ENCODE measurements at regions not wholly inside any gene's neighbourhood (a gene's known extent, or its start where the extent isn't known, plus 50 kb on each side); places are given as distances from the start of the nearest gene placed in this dataset.

DNA sequence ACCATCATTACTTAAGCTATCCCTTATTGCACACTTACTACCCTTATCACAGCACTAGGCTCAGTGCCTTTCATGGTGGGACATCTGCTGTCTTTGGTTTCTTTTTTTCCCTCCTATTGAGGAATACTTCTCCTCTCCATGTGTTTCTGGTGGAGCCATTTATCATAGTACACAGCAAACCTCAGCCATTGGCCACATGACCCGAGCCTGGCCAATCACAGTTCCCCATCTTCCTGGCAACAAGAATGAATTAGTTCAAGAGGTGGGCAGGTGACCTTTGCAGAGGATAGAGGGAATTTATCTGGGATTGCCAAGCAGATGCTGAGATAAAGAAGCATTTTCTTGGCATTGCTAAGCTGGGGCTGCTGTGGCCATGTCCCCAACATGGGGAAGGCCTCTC, 101.1 kb upstream of the ZNF618 start:
- ChIA-PET POLR2A (ENCODE audit: partially characterized antibody) (no interaction called here), CTCF (ENCODE audit: partially characterized antibody) (no interaction called here)
- H3K4me3 ChIP-seq (ENCODE audit: low read length in 2 of 2) = no peak overlapping the region
- Mint-ChIP-seq H3K9me3 (peaks cover 0 to 2% (median 0%) of the 10 kb centered on the region in 8 donors), H3K27ac (no peak overlapping the region), H3K4me1 (no peaks in the 10 kb centered on the region), H3K27me3 (peaks cover 6 to 14% of the 10 kb centered on the region in 2 donors), H3K36me3 (no peaks in the 10 kb centered on the region), H3K4me3 (no peak overlapping the region)
- no peaks in the 10 kb centered on the region for H3K27me3 ChIP-seq (ENCODE audit: insufficient read depth, low read length)
- no peaks in the 10 kb centered on the region for H3K36me3 ChIP-seq (ENCODE audit: insufficient read depth, low read length)
- no peak for DNase-seq
- H3K27ac ChIP-seq (ENCODE audit: low read depth, low read length) = no peak overlapping the region
- H3K9me3 ChIP-seq (ENCODE audit: control insufficient read depth in 1 of 2, low read length in 2 of 2) = no peaks in the 10 kb centered on the region
- intact Hi-C loops (cut with micrococcal nuclease) = no loop called here
- no peaks in the 10 kb centered on the region for H3K4me1 ChIP-seq (ENCODE audit: insufficient read depth, low read length)

DNA sequence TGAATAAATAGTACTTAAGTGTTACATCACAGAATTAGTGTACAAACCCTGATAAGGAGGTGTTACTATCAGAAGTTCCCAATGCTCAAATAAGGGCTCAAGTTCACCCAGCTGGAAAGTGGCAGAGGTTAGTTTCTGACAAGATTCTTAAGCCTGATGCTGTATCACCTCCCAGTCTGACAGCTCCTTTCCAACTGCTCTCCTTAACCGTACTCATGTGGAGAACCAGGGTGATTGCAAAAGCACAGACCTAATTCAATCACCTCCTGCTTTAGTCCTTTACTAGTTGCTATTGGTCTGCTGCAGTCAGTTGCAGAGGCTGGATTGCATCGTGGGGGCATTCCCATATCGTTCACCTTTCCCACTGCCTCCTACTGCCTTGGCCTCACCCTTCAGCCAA, 100.4 kb upstream of the ZNF618 start:
- Mint-ChIP-seq H3K27me3 (peaks cover 3 to 14% of the 10 kb centered on the region in 2 donors), H3K4me3 (no peak overlapping the region), H3K36me3 (no peaks in the 10 kb centered on the region), H3K9me3 (peaks cover 0 to 2% (median 0%) of the 10 kb centered on the region in 8 donors), H3K27ac (no peak overlapping the region), H3K4me1 (no peaks in the 10 kb centered on the region)
- POLR2A ChIA-PET (ENCODE audit: partially characterized antibody) = no interaction called here
- intact Hi-C loops (cut with micrococcal nuclease) = no loop called here
- H3K4me1 ChIP-seq (ENCODE audit: insufficient read depth, low read length) = no peaks in the 10 kb centered on the region
- H3K27ac ChIP-seq (ENCODE audit: low read depth, low read length) = no peak overlapping the region
- CTCF ChIA-PET (ENCODE audit: partially characterized antibody) = no interaction called here
- no peaks in the 10 kb centered on the region for H3K9me3 ChIP-seq (ENCODE audit: control insufficient read depth in 1 of 2, low read length in 2 of 2)
- H3K27me3 ChIP-seq (ENCODE audit: insufficient read depth, low read length) = no peaks in the 10 kb centered on the region
- no peaks in the 10 kb centered on the region for H3K36me3 ChIP-seq (ENCODE audit: insufficient read depth, low read length)
- no peak for DNase-seq
- H3K4me3 ChIP-seq (ENCODE audit: low read length in 2 of 2) = no peak overlapping the region

DNA sequence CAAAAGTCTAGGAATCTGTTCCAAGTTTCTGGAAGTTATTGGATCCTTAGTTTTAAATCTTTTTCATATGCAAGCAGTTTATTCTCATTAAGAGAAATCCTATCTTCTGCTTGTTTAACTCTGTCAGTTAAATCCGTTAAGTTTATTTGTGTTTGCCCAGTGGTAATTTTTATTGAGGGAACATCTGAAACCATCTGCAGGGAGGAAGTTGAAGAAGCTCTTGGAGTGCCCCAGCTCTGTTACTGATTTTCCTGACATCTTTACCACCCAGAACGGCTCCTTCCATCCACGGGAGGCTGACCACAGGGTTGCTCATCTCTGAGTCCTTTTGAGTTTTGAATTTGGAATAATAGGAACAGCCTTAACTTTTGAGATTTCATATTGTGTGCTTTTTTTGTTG, 99.9 kb upstream of the ZNF618 start:
- intact Hi-C loops (cut with micrococcal nuclease) = no loop called here
- no peaks in the 10 kb centered on the region for H3K4me1 Mint-ChIP-seq
- ChIA-PET POLR2A (ENCODE audit: partially characterized antibody) (no interaction called here), CTCF (ENCODE audit: partially characterized antibody) (no interaction called here)
- no peak overlapping the region for H3K4me3 Mint-ChIP-seq
- H3K27me3 ChIP-seq (ENCODE audit: insufficient read depth, low read length) = no peaks in the 10 kb centered on the region
- peaks cover 0 to 2% (median 0%) of the 10 kb centered on the region in 8 donors for H3K9me3 Mint-ChIP-seq
- H3K27ac Mint-ChIP-seq = no peak overlapping the region
- H3K4me3 ChIP-seq (ENCODE audit: low read length in 2 of 2) = no peak overlapping the region
- no peaks in the 10 kb centered on the region for H3K36me3 ChIP-seq (ENCODE audit: insufficient read depth, low read length)
- no peaks in the 10 kb centered on the region for H3K9me3 ChIP-seq (ENCODE audit: control insufficient read depth in 1 of 2, low read length in 2 of 2)
- no peaks in the 10 kb centered on the region for H3K36me3 Mint-ChIP-seq
- no peak overlapping the region for H3K27ac ChIP-seq (ENCODE audit: low read depth, low read length)
- no peak for DNase-seq
- H3K27me3 Mint-ChIP-seq = peaks cover 0 to 10% of the 10 kb centered on the region in 2 donors
- H3K4me1 ChIP-seq (ENCODE audit: insufficient read depth, low read length) = no peaks in the 10 kb centered on the region

DNA sequence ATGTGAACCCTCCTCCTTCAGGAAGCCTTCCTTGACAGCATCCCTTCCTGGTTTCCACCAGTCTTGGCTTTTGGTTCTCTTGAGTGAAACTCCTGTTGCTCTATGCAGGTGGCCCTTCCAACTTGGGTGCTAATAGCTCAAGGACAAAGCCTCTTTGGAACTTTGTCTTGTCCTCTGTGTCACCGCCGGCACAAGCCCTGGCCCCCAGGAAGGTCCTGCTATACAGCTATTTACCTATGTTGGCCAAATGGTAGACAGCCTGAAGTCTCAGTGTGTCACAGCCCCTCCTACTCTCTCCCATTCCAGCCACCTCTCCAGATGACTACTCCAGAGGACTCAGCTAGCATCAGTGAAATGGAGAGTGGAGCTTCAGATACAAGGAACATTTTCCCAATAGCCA, 94.7 kb upstream of the ZNF618 start:
- intact Hi-C loops (cut with micrococcal nuclease) = no loop called here
- Histone ChIP-seq H3K9me3 (ENCODE audit: control insufficient read depth in 1 of 2, low read length in 2 of 2) (no peaks in the 10 kb centered on the region), H3K36me3 (ENCODE audit: insufficient read depth, low read length) (no peaks in the 10 kb centered on the region), H3K4me3 (ENCODE audit: low read length in 2 of 2) (no peak overlapping the region), H3K27ac (ENCODE audit: low read depth, low read length) (no peak overlapping the region), H3K27me3 (ENCODE audit: insufficient read depth, low read length) (no peaks in the 10 kb centered on the region), H3K4me1 (ENCODE audit: insufficient read depth, low read length) (no peaks in the 10 kb centered on the region)
- peaks cover 15 to 21% of the 10 kb centered on the region in 2 donors for H3K27me3 Mint-ChIP-seq
- ChIA-PET POLR2A (ENCODE audit: partially characterized antibody) (no interaction called here), CTCF (ENCODE audit: partially characterized antibody) (no interaction called here)
- H3K4me1 Mint-ChIP-seq = no peaks in the 10 kb centered on the region
- no peak for DNase-seq
- no peak overlapping the region for H3K4me3 Mint-ChIP-seq
- H3K36me3 Mint-ChIP-seq = no peaks in the 10 kb centered on the region
- H3K27ac Mint-ChIP-seq = no peak overlapping the region
- H3K9me3 Mint-ChIP-seq = peaks cover 0 to 4% (median 0%) of the 10 kb centered on the region in 8 donors

DNA sequence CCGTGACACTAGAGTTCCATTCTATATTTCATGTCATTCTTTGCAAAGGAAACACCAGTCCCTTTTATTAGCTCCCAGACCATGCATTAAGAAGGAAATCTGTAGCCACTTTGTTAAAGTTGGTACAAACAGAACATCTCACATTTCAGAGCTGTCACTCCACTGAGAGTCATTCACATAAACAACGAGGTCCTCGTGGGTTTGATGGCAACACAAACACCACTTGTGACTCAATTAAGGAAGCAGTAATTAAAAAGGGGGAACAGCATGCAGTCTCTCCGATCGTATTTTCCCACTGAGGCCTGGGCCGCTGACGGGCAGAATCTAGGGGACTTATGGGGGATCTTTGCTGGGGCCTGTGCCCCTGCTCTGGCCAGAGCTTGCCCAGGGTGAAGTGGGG, 94.2 kb upstream of the ZNF618 start:
- Histone ChIP-seq H3K27me3 (ENCODE audit: insufficient read depth, low read length) (no peaks in the 10 kb centered on the region), H3K4me3 (ENCODE audit: low read length in 2 of 2) (no peak overlapping the region), H3K9me3 (ENCODE audit: control insufficient read depth in 1 of 2, low read length in 2 of 2) (no peaks in the 10 kb centered on the region), H3K27ac (ENCODE audit: low read depth, low read length) (no peak overlapping the region), H3K36me3 (ENCODE audit: insufficient read depth, low read length) (no peaks in the 10 kb centered on the region), H3K4me1 (ENCODE audit: insufficient read depth, low read length) (no peaks in the 10 kb centered on the region)
- no peaks in the 10 kb centered on the region for H3K4me1 Mint-ChIP-seq
- DNase-seq = no peak
- ChIA-PET CTCF (ENCODE audit: partially characterized antibody) (no interaction called here), POLR2A (ENCODE audit: partially characterized antibody) (no interaction called here)
- H3K27me3 Mint-ChIP-seq = peaks cover 15 to 17% of the 10 kb centered on the region in 2 donors
- intact Hi-C loops (cut with micrococcal nuclease) = no loop called here
- peaks cover 0 to 4% (median 0%) of the 10 kb centered on the region in 8 donors for H3K9me3 Mint-ChIP-seq
- H3K27ac Mint-ChIP-seq = no peak overlapping the region
- H3K4me3 Mint-ChIP-seq = no peak overlapping the region
- H3K36me3 Mint-ChIP-seq = no peaks in the 10 kb centered on the region

DNA sequence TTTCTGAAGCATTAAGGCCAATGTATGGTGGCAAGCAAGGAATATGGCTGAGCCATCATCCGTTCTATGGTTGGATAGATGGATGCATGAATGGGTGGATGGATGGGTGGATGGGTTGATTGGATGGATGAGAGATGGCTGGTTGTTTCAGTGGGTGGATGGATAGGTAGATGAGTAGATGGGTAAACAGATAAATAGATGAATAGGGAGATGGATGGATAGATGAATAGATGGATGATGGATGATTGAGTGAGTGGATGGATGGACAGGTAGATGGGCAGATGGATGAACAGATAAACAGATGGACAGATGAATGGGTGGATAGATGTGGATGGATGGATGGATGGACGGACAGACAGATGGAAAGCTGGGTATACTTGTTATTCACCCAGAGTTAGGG, 92.6 kb upstream of the ZNF618 start:
- H3K27me3 ChIP-seq (ENCODE audit: insufficient read depth, low read length) = no peaks in the 10 kb centered on the region
- no peak overlapping the region for H3K27ac ChIP-seq (ENCODE audit: low read depth, low read length)
- intact Hi-C loops (cut with micrococcal nuclease) = no loop called here
- POLR2A ChIA-PET (ENCODE audit: partially characterized antibody) = no interaction called here
- Mint-ChIP-seq H3K27me3 (peaks cover 15 to 16% of the 10 kb centered on the region in 2 donors), H3K4me1 (no peaks in the 10 kb centered on the region), H3K27ac (peak overlapping the region in 1 of 7 donors; percentile 1), H3K9me3 (peaks cover 0 to 4% (median 0%) of the 10 kb centered on the region in 8 donors), H3K4me3 (no peak overlapping the region), H3K36me3 (no peaks in the 10 kb centered on the region)
- H3K36me3 ChIP-seq (ENCODE audit: insufficient read depth, low read length) = no peaks in the 10 kb centered on the region
- CTCF ChIA-PET (ENCODE audit: partially characterized antibody) = no interaction called here
- DNase-seq = no peak
- no peak overlapping the region for H3K4me3 ChIP-seq (ENCODE audit: low read length in 2 of 2)
- H3K9me3 ChIP-seq (ENCODE audit: control insufficient read depth in 1 of 2, low read length in 2 of 2) = no peaks in the 10 kb centered on the region
- H3K4me1 ChIP-seq (ENCODE audit: insufficient read depth, low read length) = no peaks in the 10 kb centered on the region

DNA sequence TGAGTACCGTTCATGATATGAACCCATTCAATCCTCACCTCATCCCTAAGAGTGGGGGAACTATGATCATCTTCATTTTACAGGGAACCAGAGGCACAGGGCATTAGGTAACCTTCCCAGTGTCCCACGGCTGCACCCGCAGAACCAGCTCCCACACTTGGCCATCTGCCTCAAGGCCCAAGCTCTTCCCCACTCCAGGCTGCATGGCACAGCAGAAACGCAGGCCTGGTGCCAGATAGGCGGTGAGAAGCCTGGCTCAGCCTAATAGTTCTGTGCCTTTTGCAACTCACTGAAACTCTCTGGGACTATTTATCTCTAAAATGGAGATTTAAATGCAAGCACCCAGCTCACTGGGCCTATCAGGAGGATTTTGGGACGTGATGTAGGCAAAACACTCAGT, 90.8 kb upstream of the ZNF618 start:
- no peaks in the 10 kb centered on the region for H3K9me3 ChIP-seq (ENCODE audit: control insufficient read depth in 1 of 2, low read length in 2 of 2)
- no peak for DNase-seq
- H3K4me3 Mint-ChIP-seq = no peak overlapping the region
- no peaks in the 10 kb centered on the region for H3K27me3 ChIP-seq (ENCODE audit: insufficient read depth, low read length)
- no peak overlapping the region for H3K4me3 ChIP-seq (ENCODE audit: low read length in 2 of 2)
- H3K9me3 Mint-ChIP-seq = peaks cover 0 to 4% (median 0%) of the 10 kb centered on the region in 8 donors
- H3K36me3 ChIP-seq (ENCODE audit: insufficient read depth, low read length) = no peaks in the 10 kb centered on the region
- H3K36me3 Mint-ChIP-seq = no peaks in the 10 kb centered on the region
- no peak overlapping the region for H3K27ac Mint-ChIP-seq
- H3K27ac ChIP-seq (ENCODE audit: low read depth, low read length) = no peak overlapping the region
- peaks cover 15 to 17% of the 10 kb centered on the region in 2 donors for H3K27me3 Mint-ChIP-seq
- H3K4me1 ChIP-seq (ENCODE audit: insufficient read depth, low read length) = no peaks in the 10 kb centered on the region
- intact Hi-C loops (cut with micrococcal nuclease) = no loop called here
- POLR2A ChIA-PET (ENCODE audit: partially characterized antibody) = no interaction called here
- no peaks in the 10 kb centered on the region for H3K4me1 Mint-ChIP-seq
- CTCF ChIA-PET (ENCODE audit: partially characterized antibody) = no interaction called here

DNA sequence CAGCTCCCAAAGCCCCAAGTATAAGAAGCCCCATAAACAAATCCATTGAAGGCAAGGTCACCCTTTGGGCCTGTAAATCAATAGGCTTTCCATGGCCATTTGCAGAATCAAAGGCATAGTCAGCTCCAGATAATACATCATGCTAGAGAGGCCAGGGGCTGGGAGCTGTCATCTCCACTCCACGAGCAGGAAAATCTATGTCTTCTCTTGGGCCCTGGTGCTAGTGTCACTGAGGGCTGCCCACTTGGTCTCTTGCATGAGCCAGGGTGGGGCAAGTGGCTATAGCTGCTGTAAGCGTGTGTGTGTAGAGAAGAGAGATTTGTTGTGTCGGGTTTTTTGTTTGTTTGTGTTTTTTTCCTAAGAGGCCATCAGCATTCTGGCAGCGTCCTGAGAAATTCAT, 90.0 kb upstream of the ZNF618 start:
- no peaks in the 10 kb centered on the region for H3K36me3 ChIP-seq (ENCODE audit: insufficient read depth, low read length)
- no peak overlapping the region for H3K4me3 ChIP-seq (ENCODE audit: low read length in 2 of 2)
- H3K27me3 ChIP-seq (ENCODE audit: insufficient read depth, low read length) = no peaks in the 10 kb centered on the region
- intact Hi-C loops (cut with micrococcal nuclease) = no loop called here
- no peaks in the 10 kb centered on the region for H3K4me1 Mint-ChIP-seq
- no peak overlapping the region for H3K4me3 Mint-ChIP-seq
- no peak for DNase-seq
- H3K9me3 Mint-ChIP-seq = peaks cover 0 to 6% (median 0%) of the 10 kb centered on the region in 8 donors
- CTCF ChIA-PET (ENCODE audit: partially characterized antibody) = no interaction called here
- H3K27ac ChIP-seq (ENCODE audit: low read depth, low read length) = no peak overlapping the region
- no peaks in the 10 kb centered on the region for H3K4me1 ChIP-seq (ENCODE audit: insufficient read depth, low read length)
- no peaks in the 10 kb centered on the region for H3K9me3 ChIP-seq (ENCODE audit: control insufficient read depth in 1 of 2, low read length in 2 of 2)
- peaks cover 15 to 18% of the 10 kb centered on the region in 2 donors for H3K27me3 Mint-ChIP-seq
- H3K27ac Mint-ChIP-seq = no peak overlapping the region
- H3K36me3 Mint-ChIP-seq = no peaks in the 10 kb centered on the region
- POLR2A ChIA-PET (ENCODE audit: partially characterized antibody) = no interaction called here
